Memory B cell (primary cell): ENCODE measurements at regions not wholly inside any gene's neighbourhood (a gene's known extent, or its start where the extent isn't known, plus 50 kb on each side); places are given as distances from the start of the nearest gene placed in this dataset.

Experiments
- ATAC-seq: fragments of 150-1000 bp; cut with Tn5 transposase; 2 replicates; pipeline ENCODE4 v1.10.0; 2021; ENCODE audit warnings: low read depth, mild to moderate bottlenecking, moderate library complexity
- DNase-seq, 2 donors: peaks; one replicate each; pipeline ENCODE4 v3.0.0; 2022; ENCODE audit warnings: low spot score in 2 of 2
- H3K27ac Mint-ChIP-seq: one replicate; pipeline ENCODE4 v1.8.0; 2022; ENCODE audit warnings: mild to moderate bottlenecking, moderate library complexity, mixed read lengths
- H3K27me3 Mint-ChIP-seq: one replicate; pipeline ENCODE4 v1.8.0; 2022; ENCODE audit warnings: mixed read lengths
- H3K36me3 Mint-ChIP-seq: one replicate; pipeline ENCODE4 v1.8.0; 2022; ENCODE audit warnings: mild to moderate bottlenecking, mixed read lengths
- H3K4me1 Mint-ChIP-seq: one replicate; pipeline ENCODE4 v1.8.0; 2022; ENCODE audit warnings: mixed read lengths
- H3K4me3 Mint-ChIP-seq: one replicate; pipeline ENCODE4 v1.8.0; 2022; ENCODE audit warnings: mild to moderate bottlenecking, moderate library complexity, mixed read lengths
- H3K9me3 Mint-ChIP-seq: one replicate; pipeline ENCODE4 v1.8.0; 2022; ENCODE audit warnings: mixed read lengths

- Mint-ChIP-seq H3K4me1 (no peaks in the 10 kb centered on the region), H3K9me3 (no peaks in the 10 kb centered on the region), H3K36me3 (no peaks in the 10 kb centered on the region), H3K27ac (no peak overlapping the region), H3K27me3 (peaks cover 4% of the 10 kb centered on the region), H3K4me3 (no peak overlapping the region)
- DNase-seq, result no peak
- no peak for ATAC-seq
These were observed 54.1 kb upstream of the OPN4 start for GRCh38 chr10:86600296-86600695.

- peaks cover 4% of the 10 kb centered on the region for H3K27me3 Mint-ChIP-seq
- H3K27ac Mint-ChIP-seq, result no peak overlapping the region
- peaks cover 2% of the 10 kb centered on the region for H3K9me3 Mint-ChIP-seq
- no peaks in the 10 kb centered on the region for H3K36me3 Mint-ChIP-seq
- H3K4me1 Mint-ChIP-seq, result no peaks in the 10 kb centered on the region
- H3K4me3 Mint-ChIP-seq, result no peak overlapping the region
- ATAC-seq, result no peak
- no peak for DNase-seq
These were observed 52.3 kb upstream of the OPN4 start for GRCh38 chr10:86601956-86602602.

GRCh38 chr10:86603256-86603655 is 51.1 kb upstream of the OPN4 start:
- Mint-ChIP-seq H3K4me3 (no peak overlapping the region), H3K36me3 (no peaks in the 10 kb centered on the region), H3K27me3 (peaks cover 6% of the 10 kb centered on the region), H3K27ac (no peak overlapping the region), H3K9me3 (peaks cover 4% of the 10 kb centered on the region), H3K4me1 (no peaks in the 10 kb centered on the region)
- DNase-seq (no peak), ATAC-seq (no peak)
